HG02973 (cell line): ENCODE measurements at regions not wholly inside any gene's neighbourhood (a gene's known extent, or its start where the extent isn't known, plus 50 kb on each side); places are given as distances from the start of the nearest gene placed in this dataset.

Experiments used
- ATAC-seq: cut with Tn5 transposase; IDR thresholded peaks from one replicate; pipeline ENCODE4 v1.9.1; 2021; ENCODE audit warnings: moderate library complexity; ENCODE audit not compliant: unreplicated experiment

DNA sequence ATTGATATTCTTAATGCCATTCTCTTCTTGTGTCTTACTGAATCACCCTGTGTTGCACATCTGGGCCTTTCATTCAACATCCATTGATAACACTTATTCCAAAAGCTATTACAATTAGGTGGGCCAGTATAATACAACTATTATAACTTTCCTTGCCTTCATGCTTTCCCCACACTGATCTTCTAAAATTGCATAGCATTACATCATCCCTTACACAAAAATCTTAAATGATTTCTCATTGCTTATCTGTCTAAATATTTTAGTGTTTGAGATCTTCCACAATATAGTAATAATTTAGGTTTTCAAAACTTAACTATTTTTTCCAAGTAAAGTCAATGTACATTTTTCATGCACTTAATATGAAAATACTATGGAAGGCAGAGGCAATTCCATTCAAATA is 1634.1 kb downstream of the PLA2G4A start:
- ATAC-seq = no peak

- ATAC-seq = no peak
Measured at GRCh38 chr1:188463919-188464318, 1635.2 kb downstream of the PLA2G4A start.

DNA sequence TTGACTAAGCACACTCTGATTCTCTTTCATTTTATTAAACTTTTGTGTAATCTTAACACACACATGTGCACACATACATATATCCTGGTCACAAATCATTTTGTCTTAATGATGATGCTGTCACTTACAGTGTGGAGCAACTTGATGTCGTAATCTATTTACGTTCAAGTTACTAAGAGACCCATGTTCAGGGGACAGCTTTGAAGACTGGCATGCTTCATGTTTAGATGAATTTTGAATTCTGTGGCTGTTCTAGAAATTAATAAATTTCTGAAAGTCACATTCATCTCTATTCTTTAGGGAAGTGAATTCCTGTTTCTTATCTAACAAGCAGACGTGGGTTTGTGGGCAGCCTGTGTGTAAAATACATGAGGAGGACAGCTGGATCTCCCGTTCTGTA is 1637.8 kb downstream of the PLA2G4A start:
- ATAC-seq = no peak

GRCh38 chr1:188476606-188477005 is 1647.9 kb downstream of the PLA2G4A start:
- no peak for ATAC-seq

- no peak for ATAC-seq
Measured at GRCh38 chr1:188489336-188490112, 1660.8 kb downstream of the PLA2G4A start.

GRCh38 chr1:188496506-188496905 is 1667.8 kb downstream of the PLA2G4A start:
- no peak for ATAC-seq

DNA sequence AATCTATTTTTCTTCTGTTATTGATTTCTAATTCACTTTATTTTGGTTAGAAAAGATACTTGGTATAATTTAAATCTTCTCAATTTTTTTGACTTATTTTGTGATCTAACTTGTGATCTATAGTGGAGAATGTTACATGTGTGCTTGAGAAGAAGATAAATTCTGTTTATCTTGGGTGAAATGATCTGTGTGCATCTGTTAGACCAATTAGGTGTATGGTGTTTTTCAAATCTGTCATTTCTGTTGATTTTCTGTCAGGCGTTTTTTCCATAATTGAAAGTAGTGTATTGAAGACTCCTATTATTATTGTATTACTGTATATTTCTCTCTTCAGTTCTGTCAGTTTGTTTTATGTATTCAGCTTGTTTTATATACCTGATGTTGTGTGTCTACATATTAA is 1668.3 kb downstream of the PLA2G4A start:
- no peak for ATAC-seq

GRCh38 chr1:188499690-188500089 is 1670.9 kb downstream of the PLA2G4A start:
- no peak for ATAC-seq

GRCh38 chr1:188514917-188515316 is 1686.2 kb downstream of the PLA2G4A start:
- ATAC-seq = no peak

GRCh38 chr1:188517139-188517538 is 1688.4 kb downstream of the PLA2G4A start:
- no peak for ATAC-seq

DNA sequence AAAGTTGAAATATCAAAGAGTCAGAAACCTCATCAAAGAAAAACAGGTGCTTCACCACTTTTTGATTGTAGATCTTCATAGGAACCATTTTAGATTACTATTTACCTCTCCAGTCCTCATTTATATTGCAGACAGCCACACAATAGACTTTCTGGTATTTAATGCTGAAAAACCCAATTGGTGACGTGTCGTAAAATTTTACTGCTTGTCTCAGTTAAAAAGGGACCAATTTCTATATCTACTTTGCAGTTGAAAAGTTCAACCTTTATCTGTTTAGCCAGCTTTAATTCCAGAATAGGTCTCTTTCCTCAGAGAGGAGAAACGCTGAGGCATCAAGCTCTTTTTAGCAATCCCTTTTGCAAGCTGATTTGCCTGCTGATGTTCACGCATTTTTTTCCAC is 1722.4 kb downstream of the PLA2G4A start:
- no peak for ATAC-seq

DNA sequence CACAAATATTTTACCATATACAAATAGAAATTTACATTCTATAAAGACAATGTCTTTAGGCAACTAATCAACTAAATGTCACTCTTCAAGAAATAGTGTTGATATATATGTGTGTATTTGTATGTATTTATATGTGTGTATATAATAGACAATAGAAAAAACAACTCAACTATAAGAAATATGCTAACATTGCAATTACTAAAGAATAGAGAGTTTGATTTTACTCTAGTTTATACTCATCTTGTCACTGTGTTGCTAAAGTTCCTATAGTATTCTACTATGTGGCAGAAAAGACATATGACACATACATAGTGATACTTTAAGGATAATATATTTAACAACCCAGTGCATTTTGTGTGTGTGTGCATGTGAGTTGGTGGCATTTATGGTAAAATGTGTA is 1728.3 kb downstream of the PLA2G4A start:
- ATAC-seq = no peak

DNA sequence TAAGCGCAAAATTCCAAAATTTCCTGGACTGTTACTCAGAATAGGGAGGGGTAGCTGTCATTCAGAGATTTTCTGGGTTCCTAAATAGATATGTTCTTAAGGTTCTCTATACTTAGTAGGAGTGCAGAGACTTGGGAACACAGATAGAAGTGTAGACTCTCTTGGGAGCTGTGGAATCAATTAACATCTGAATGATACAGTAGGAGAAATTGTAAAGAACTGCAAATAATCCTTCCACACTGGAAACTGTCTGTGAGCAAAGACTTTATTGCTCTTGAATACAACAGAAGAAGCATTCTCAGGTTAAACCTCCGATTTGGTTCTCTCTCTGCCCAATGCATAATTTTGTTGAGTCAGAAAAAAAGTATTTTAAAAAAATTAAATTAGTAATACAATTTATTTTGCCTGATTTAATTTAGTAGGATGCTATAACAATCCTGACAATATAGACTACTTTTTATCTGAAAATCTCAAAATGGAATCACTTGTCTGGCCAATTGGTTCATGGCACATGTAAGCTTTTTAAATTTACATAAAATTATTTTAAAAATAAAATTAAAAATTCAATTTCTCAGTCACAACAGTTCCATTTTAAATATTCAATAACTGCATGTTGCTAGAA is 1754.3 kb downstream of the PLA2G4A start:
- no peak for ATAC-seq

DNA sequence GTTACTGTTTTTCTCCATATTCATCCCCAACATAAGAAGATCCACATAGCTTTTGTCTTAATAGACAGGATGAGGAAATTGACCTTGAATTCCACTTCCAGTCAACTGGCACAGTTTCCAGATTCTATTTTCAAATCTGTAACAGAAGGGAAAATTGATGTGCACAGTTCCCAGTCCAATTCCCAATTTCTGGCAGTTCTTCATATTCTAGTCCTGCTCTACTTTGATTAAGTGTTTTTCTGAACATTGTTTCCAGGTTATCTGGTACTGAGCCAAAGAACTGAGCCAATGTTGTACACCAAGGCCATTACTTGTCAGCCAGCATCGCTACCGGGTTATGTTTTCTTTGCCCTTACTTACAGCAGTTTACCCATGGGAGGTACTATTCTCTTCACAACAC is 1755.4 kb downstream of the PLA2G4A start:
- no peak for ATAC-seq

DNA sequence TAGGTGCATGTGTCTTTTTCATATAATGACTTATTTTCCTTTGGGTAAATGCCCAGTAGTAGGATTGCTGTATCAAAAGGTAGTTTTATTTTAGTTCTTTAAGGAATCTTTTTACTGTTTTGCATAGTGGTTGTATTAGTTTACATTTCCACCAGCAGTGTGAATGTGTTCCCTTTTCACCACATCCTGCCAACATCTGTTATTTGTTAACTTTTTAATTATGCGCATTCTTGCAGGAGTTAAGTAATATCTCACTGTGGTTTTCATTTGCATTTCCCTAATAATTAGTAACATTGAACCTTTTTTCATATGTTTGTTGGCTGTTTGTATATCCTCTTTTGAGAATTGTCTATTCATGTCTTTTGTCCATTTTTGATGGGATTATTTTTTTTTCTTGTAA is 1761.9 kb downstream of the PLA2G4A start:
- ATAC-seq = no peak

- ATAC-seq = no peak
Measured at GRCh38 chr1:188594542-188595235, 1765.9 kb downstream of the PLA2G4A start.

- ATAC-seq = no peak
Measured at GRCh38 chr1:188599313-188599712, 1770.6 kb downstream of the PLA2G4A start.

- no peak for ATAC-seq
Measured at GRCh38 chr1:188611432-188611831, 1782.7 kb downstream of the PLA2G4A start.

GRCh38 chr1:188615321-188615720 is 1786.6 kb downstream of the PLA2G4A start:
- no peak for ATAC-seq

DNA sequence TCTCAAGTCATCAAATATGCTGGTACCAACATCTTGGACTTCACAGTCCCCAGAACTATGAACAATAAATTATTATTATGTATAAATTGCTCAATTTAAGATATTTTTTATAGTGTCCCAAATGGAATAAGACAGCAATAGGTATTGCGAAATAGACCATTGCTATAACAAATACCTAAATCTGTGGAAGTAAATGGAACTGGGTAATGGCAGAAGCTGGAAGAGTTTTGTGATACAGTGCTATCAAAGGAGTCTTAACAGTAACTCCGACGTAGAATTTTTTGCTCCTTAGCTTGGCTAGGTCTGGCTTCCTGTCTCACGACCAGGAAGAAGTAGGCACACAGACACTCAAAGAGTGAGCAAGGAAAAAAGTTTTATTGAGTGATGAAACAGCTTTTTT is 1791.5 kb downstream of the PLA2G4A start:
- ATAC-seq = no peak

DNA sequence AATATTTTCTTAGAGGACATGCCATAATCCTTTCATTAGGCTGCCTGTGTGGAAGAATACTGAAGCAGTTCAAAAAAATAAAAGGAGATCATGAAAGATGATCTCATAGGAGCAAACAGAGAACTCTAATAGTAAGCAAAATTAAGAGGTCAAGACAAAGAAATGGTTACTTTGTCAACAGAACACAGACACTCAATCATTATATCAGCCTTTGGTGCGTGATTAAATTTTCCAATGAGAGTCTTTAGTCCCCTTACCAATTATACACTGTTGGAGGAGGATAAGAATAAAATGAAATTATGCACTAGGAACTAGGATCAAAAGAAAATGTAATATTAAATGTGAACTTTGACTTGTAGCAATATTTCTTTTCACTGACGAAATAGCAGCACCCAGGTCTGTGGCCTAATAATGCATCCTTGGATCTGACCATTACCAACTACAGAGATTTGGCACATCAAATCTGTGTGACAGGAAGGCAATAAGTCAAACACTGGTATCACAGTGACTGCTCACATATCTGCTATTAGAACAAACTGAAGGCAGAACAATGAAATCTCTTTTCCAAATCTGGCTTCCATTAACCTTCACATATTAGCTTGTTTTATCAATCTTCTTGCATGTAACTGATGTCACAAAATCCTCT is 1812.9 kb downstream of the PLA2G4A start:
- ATAC-seq = no peak

DNA sequence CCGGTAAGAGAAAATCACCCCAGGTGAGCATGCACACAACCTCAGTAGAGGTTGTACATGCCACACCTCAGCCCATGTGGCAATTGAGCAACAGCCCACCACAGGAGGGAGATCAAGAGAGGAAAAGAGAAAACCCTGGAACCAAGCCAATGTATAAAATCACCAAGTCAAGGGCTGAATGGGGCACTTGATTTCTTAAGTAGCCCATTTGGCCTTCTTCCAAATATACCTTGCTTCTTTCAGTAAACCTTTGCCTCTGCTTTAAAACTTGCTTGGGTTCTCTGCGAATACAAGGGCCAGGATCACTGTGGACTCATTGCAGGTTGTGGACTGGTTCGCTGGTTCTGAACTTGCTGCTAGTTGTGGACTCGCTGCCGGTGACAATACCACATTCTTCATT is 1814.0 kb downstream of the PLA2G4A start:
- no peak for ATAC-seq
